Keratinocyte (primary cell): ENCODE measurements at regions not wholly inside any gene's neighbourhood (a gene's known extent, or its start where the extent isn't known, plus 50 kb on each side); places are given as distances from the start of the nearest gene placed in this dataset.

Experiments used
- DNase-seq: peaks from one replicate; pipeline ENCODE4 v3.0.0-alpha.2; 2011; ENCODE audit warnings: low read depth, missing footprints, low spot score
- FAIRE-seq: peaks from 2 replicates; lab custom pipeline; 2011; peaks lifted over from hg19 to GRCh38; lab: Jason Lieb, UNC
- H2AFZ ChIP-seq: 2 replicates; pipeline ENCODE4 v1.6.0; 2012; ENCODE audit warnings: low read length, control low read depth, inconsistent platforms; ENCODE audit not compliant: control insufficient read depth
- H3K27ac ChIP-seq: 2 replicates; pipeline ENCODE4 v1.5.1; 2011; ENCODE audit warnings: low read length; ENCODE audit not compliant: control insufficient read depth, insufficient read depth
- H3K27me3 ChIP-seq: 3 replicates; pipeline ENCODE4 v1.6.0; 2011; ENCODE audit warnings: low read length; ENCODE audit not compliant: control insufficient read depth, insufficient read depth; ENCODE audit errors: extremely low read depth
- H3K36me3 ChIP-seq, 2 experiments: 2 replicates in 1 of 2; 3 replicates in 1 of 2; pipeline ENCODE4 v1.5.1; 2011; ENCODE audit warnings: low read length in 2 of 2, mild to moderate bottlenecking in 1 of 2; ENCODE audit not compliant: control insufficient read depth in 2 of 2, insufficient read depth in 2 of 2; ENCODE audit errors: extremely low read depth in 1 of 2
- H3K4me1 ChIP-seq: 3 replicates; pipeline ENCODE4 v1.5.1; 2011; ENCODE audit warnings: low read length; ENCODE audit not compliant: control insufficient read depth, insufficient read depth; ENCODE audit errors: extremely low read depth
- H3K4me2 ChIP-seq: 3 replicates; pipeline ENCODE4 v1.6.0; 2011; ENCODE audit warnings: low read depth, low read length; ENCODE audit not compliant: control insufficient read depth, insufficient read depth; ENCODE audit errors: extremely low read depth
- H3K4me3 ChIP-seq, 3 experiments: fragments of 200-600 bp in 1 of 3; sonication (generic) in 1 of 3; 2 replicates in 2 of 3; 3 replicates in 1 of 3; pipeline ENCODE4 v1.5.1; 2011 to 2016; ENCODE audit warnings: low read length in 3 of 3, mild to moderate bottlenecking in 3 of 3, control low read depth in 2 of 3, inconsistent platforms in 1 of 3, low read depth in 1 of 3, mixed read lengths in 1 of 3, mixed run types in 1 of 3, moderate library complexity in 1 of 3; ENCODE audit not compliant: control insufficient read depth in 2 of 3, insufficient read depth in 2 of 3; ENCODE audit errors: extremely low read depth in 1 of 3
- H3K79me2 ChIP-seq: 2 replicates; pipeline ENCODE4 v1.6.0; 2012; ENCODE audit warnings: low read length; ENCODE audit not compliant: control insufficient read depth, insufficient read depth
- H3K9ac ChIP-seq: 3 replicates; pipeline ENCODE4 v1.6.0; 2011; ENCODE audit warnings: low read length; ENCODE audit not compliant: control insufficient read depth, insufficient read depth; ENCODE audit errors: extremely low read depth
- H3K9me1 ChIP-seq: 3 replicates; pipeline ENCODE4 v1.6.0; 2011; ENCODE audit warnings: low read length; ENCODE audit not compliant: control insufficient read depth, insufficient read depth; ENCODE audit errors: extremely low read depth
- H3K9me3 ChIP-seq: 2 replicates; pipeline ENCODE4 v1.5.1; 2012; ENCODE audit warnings: low read depth, low read length; ENCODE audit not compliant: control insufficient read depth
- H4K20me1 ChIP-seq: 3 replicates; pipeline ENCODE4 v1.6.0; 2011; ENCODE audit warnings: low read length; ENCODE audit not compliant: control insufficient read depth, insufficient read depth; ENCODE audit errors: extremely low read depth
- CTCF ChIP-seq, 3 experiments: IDR thresholded peaks in 1 of 3; conservative IDR thresholded peaks in 1 of 3; optimal IDR thresholded peaks in 1 of 3; 2 replicates in 2 of 3; 3 replicates in 1 of 3; pipeline versions ENCODE3 to v1.5.1; 2011; ENCODE audit warnings: low read length in 3 of 3, mild to moderate bottlenecking in 3 of 3, moderate library complexity in 2 of 3, control low read depth in 1 of 3, inconsistent platforms in 1 of 3; ENCODE audit not compliant: insufficient read depth in 2 of 3; ENCODE audit errors: extremely low read depth in 1 of 3
- EZH2 ChIP-seq: IDR thresholded peaks from one replicate; pipeline ENCODE4 v1.6.1; 2012; ENCODE audit warnings: inconsistent platforms, mild to moderate bottlenecking, low read length, moderate library complexity
- dilution Hi-C: fragments of 300-500 bp; cut with MboI; formaldehyde crosslinking; loops from one replicate; pipeline ENCODE4 v1.7.0; 2020; ENCODE audit warnings: low sequenced_read_pairs; ENCODE audit not compliant: extremely low pct_ligation_motif_present

DNA sequence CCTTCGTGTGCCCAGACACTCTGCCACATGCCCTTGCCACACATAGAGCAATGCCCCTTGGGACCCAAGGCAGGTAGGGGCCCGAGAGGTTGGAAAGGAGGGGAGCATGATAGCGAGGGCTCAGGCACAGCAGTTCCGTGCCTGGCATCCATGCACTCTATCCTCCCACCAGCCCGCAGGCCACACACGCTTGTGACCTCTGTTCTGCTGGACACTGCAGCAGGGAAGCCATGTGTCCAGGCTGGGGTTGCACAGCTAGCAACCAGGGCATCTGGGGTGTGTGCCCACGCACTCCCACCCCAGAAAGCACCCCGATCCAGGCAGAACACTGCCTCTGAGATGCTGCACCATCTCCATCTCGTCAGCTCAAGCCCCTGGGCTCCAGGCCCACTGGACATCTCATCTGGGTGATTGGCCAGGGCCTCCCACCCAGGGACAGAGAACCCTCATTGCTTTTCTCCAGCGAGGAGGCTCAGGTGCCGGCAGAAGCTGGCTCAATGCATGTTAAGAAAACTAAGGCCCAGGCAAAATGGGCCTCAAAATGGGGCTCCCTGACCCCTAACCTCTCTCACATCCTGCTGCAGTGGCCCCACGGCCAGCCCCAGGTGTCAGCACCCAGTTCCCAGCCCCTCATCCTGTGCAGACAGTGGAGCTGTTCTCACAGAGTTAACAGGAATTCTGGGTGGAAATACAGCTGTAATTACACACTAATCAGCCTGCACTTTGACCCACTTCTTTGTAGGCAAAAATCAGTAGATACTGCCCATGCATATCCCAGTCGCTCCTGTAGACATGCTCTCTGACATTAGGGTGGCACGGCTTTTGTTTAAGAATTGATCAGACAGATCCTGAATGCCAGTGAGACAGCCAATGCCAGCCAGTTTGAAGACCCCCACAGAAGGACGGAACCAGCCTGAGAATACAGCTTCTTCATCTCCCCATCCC is 173.9 kb upstream of the B3GAT1 start:
- H3K79me2 ChIP-seq = no peaks in the 10 kb centered on the region
- no peaks in the 10 kb centered on the region for H3K36me3 ChIP-seq
- FAIRE-seq (no peak), DNase-seq (no peak)
- no peak overlapping the region for H3K4me3 ChIP-seq
- H3K9me1 ChIP-seq = no peaks in the 10 kb centered on the region
- no peak overlapping the region for H3K27ac ChIP-seq
- H2AFZ ChIP-seq = no peak overlapping the region
- no peaks in the 10 kb centered on the region for H3K4me1 ChIP-seq
- no peaks in the 10 kb centered on the region for H4K20me1 ChIP-seq
- TF ChIP-seq CTCF (optimal IDR thresholded peaks at IDR 0.05 in 1 of 3, IDR thresholded peaks at IDR 0.05 in 1 of 3, conservative IDR thresholded peaks at IDR 0.05 in 1 of 3; ENCODE audit: extremely low read depth in 1 of 3, insufficient read depth in 2 of 3, low read length in 3 of 3) (no peak), EZH2 (no peak)
- H3K27me3 ChIP-seq = no peaks in the 10 kb centered on the region
- H3K9ac ChIP-seq = no peak overlapping the region
- H3K9me3 ChIP-seq = no peaks in the 10 kb centered on the region
- dilution Hi-C loops = no loop called here
- no peak overlapping the region for H3K4me2 ChIP-seq

- H4K20me1 ChIP-seq = no peaks in the 10 kb centered on the region
- no peaks in the 10 kb centered on the region for H3K9me3 ChIP-seq
- FAIRE-seq = no peak
- TF ChIP-seq EZH2 = no peak
- TF ChIP-seq CTCF (optimal IDR thresholded peaks at IDR 0.05 in 1 of 3, IDR thresholded peaks at IDR 0.05 in 1 of 3, conservative IDR thresholded peaks at IDR 0.05 in 1 of 3; ENCODE audit: extremely low read depth in 1 of 3, insufficient read depth in 2 of 3, low read length in 3 of 3) = no peak
- no peak for DNase-seq
- no peaks in the 10 kb centered on the region for H3K4me1 ChIP-seq
- no peaks in the 10 kb centered on the region for H3K27me3 ChIP-seq
- no peaks in the 10 kb centered on the region for H3K79me2 ChIP-seq
- dilution Hi-C loops = no loop called here
- no peak overlapping the region for H3K27ac ChIP-seq
- no peak overlapping the region for H3K4me3 ChIP-seq
- H2AFZ ChIP-seq = no peak overlapping the region
- no peak overlapping the region for H3K4me2 ChIP-seq
- no peaks in the 10 kb centered on the region for H3K36me3 ChIP-seq
- H3K9me1 ChIP-seq = no peaks in the 10 kb centered on the region
- no peak overlapping the region for H3K9ac ChIP-seq
Observed at GRCh38 chr11:134584706-134585445, 172.8 kb upstream of the B3GAT1 start.
